C4-2B (cell line): ENCODE measurements at regions not wholly inside any gene's neighbourhood (a gene's known extent, or its start where the extent isn't known, plus 50 kb on each side); places are given as distances from the start of the nearest gene placed in this dataset.

Source experiments
- CTCF ChIP-seq: fragments of 450-650 bp; conservative IDR thresholded peaks from 2 replicates; pipeline ENCODE4 v1.5.1; 2017; ENCODE audit warnings: mild to moderate bottlenecking
- ZFX ChIP-seq: fragments of 450-650 bp; IDR thresholded peaks from 2 replicates; pipeline ENCODE4 v1.6.1; 2017

- TF ChIP-seq CTCF (no peak), ZFX (no peak)
Measured at GRCh38 chr15:101551696-101552591, 62.4 kb upstream of the PCSK6 start.
